HG02938 (cell line): ENCODE measurements at regions not wholly inside any gene's neighbourhood (a gene's known extent, or its start where the extent isn't known, plus 50 kb on each side); places are given as distances from the start of the nearest gene placed in this dataset.

Experiments used
- ATAC-seq: cut with Tn5 transposase; IDR thresholded peaks from one replicate; pipeline ENCODE4 v1.9.1; 2021; ENCODE audit warnings: mild to moderate bottlenecking, moderate library complexity; ENCODE audit not compliant: unreplicated experiment

DNA sequence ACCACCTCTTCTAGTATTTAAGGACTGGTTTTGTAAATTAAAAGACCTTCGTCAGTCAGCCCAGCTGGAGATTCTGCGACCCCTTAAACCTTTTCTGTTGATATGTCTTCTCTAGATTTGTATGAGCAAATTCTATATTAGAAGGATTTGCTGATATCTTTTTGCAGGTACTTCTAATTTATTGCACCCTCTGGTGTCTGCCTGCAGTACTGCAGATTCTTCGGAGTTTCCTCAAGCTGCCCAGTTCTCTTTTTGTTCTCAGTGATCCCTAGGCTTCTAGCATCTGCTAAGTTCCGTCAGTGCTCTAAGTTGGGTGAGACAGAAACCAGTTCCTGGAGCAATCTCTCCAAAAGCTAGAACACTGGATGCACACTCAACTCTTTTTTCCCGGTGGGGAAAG lies 545.2 kb downstream of the C4orf33 start:
- peak; percentile 77 for ATAC-seq

DNA sequence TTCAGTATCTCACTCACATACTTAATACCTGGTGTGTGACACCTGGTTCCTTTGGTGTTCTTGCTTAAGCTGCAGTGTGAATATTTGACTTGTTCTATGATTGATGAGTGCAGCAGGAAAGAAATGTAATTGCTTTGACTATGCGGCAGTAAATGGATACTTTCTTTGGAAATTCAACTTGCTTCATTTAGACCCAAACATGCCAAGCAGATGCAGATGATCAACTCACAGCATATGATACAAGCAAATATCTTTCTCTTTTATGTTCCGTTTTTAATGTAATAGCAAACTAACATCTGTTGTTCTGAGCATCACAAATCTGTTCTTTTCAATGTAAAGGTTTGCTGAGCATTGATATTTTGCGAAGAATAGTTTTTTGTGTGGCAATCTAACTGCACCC lies 549.5 kb downstream of the C4orf33 start:
- no peak for ATAC-seq

DNA sequence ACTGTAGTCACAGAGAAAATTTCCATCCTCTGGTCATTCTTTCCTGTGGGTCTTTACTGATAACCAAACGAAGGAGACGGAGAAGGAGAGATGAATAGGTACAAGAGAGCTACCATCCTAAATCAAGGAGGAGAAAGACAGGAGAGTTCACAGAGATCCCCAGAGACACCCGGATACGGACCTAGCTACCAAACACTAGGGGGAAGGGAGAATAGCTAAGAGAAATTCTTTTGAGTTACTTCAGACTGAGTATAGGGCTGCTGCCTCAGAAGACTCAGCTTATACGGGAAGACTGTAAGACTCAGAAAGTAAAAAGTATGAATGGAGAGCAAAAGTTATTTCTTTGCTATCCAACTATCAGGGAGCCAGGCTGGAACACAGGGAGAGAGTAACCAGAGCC lies 572.1 kb downstream of the C4orf33 start:
- ATAC-seq: no peak

DNA sequence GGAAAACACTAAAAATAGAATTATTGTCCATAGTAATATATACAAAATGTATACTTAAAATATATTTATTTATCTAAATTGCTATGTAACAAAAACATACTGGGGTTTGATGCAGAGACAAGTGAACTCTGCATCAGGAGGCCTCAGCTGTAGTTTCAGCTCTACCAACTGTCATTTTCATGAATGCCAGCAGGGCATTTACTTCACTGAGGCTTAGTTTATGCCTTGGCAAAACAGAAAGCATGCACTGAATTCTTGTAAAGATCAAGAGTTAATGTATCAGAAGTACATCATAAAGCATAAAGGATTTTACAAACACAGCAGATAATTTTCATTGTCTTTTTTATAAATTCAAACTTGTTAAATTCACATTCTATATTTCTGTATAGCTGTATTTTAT lies 577.0 kb downstream of the C4orf33 start:
- no peak for ATAC-seq

DNA sequence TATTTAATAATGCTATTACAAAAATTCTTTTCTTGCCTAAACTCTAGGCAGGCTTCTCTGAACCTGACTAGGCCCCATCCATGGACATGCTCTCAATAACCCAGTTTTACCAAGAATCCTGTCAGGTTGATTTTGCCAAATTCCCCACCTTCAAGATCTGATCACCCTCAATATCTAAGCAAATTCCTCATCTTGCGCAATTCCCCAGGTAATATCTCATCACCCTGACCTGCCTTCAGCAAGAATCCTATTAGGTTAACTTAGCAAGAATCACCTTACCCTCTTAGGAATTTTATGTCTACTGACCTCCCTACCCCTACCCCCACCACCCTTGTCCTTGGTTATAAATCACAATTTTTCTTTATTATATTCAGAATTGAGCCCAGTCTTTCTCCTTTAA lies 579.1 kb downstream of the C4orf33 start:
- ATAC-seq: no peak

DNA sequence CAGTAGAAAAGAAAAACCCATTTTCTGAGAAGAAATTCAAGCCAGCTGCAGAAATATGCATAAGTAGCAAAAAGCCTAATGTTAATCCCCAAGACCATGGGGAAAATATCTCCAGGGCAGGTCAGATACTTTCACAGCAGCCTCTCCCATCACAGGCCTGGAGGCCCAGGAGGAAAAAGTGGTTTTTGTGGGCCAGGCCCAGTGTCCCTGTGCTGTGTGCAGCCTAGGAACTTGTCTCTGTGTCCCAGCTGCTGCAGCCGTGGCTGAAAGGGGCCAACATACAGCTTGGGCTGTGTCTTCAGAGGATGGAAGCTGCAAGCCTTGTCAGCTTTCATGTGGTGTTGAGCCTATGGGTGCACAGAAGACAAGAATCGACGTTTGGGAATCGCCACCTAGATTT lies 581.0 kb downstream of the C4orf33 start:
- no peak for ATAC-seq

DNA sequence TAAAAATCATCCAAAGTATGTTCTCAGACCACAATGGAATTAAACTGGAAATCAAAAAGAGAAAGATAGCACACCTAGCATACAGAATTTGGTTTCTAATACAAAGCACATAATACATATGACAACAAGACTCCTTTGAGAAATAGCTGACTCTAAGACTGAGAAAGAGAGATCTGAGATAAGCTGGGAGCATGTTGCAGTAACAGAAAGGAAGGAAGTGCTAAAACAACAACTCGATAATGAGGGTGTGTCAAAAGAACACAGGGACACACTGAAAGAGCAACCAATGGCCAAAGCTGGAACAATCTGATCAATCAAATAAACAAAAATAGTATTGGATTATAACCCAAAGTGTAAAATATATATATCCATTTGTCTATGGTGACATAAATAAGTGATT lies 586.6 kb downstream of the C4orf33 start:
- no peak for ATAC-seq

DNA sequence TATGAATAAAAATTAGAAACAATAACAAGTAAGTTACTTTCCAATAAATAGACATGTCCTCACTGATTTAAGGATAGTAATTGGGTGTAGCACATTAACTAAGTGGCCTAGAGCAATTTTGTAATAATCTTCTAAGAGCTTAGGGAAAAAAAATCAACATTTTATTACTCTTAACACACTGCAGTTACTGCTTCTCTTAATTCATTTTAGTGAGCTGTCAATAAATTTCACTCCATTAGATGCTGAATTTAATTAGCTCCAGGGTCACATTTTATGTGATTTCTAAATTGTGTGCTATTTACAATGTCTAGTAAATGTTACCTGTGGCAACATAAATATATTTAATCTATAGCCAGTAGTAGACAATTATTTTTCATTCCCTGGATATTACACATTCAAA lies 612.0 kb downstream of the C4orf33 start:
- ATAC-seq: no peak

DNA sequence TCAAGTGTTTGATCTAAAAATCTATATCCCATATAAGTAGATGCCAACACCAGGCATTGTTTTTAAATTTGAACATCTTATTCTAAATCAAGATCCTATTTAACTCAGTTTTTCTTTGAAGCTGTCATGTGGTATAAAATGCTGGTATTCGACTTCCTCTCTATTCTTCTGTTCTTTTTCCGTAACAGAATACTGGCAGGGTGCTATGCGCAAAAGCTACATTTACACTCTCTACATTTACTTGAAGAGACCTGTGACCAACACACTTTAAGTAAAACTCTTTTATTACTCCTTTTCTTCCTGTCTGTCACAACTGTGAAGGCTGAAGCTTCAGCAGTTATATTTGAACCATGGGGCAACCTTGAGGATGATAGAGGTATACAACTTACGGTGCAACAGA lies 612.8 kb downstream of the C4orf33 start:
- ATAC-seq: no peak

DNA sequence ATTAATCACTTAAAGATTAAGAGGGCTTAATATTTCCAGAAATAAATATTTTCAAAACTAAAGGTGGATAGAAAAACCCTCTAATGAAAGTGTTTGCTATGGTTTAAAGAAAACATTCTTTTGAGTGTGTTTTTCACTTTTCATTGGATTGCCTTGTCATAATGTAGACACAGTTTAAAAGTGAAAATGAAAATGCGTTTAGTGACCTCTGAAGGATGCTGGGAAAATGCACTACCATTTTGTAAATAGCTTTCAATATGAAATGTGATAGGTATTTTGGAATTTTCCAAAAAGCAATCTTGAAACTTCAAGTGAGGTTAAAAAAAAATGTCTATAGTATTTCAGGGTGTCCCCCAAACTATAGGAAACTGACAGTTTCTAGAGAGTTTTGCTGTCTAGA lies 642.2 kb downstream of the C4orf33 start:
- no peak for ATAC-seq

DNA sequence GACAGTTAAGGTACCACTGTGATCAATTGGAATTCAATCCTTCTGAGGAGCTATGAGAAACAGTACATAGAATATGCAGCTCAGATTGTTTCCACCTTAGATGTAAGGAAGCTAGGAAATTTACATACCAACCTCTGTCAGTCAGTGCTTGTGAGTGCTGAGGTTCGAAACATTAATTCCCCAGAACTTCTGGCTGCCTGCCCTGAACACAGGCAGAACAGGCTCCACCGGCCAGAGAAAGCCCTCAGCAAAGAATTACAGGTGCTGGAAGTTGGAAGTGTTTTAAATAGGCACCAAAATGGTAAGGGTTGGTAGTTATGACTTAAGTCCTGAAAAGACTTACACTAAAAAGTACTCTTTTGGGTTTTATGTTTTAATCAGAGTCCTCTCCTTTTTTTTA lies 651.8 kb downstream of the C4orf33 start:
- ATAC-seq: no peak

DNA sequence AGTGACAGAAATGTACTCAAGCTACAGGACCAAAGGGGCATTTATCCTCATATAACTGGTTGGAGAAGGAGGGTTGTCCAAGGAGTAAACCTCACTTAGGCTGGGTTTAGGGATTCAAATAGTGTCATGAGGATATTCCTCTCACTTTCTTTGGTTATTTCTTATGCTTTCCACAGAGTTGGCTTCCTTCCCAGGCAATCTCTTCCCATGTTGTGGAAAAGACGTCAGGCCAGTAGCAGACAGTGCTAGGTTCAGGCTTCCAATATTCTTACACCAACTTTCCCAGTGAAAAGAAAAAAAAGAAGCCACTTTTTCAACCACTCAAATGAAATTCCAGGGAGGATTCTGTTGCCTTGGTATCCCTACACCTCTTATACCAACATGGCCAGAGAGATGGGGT lies 653.0 kb downstream of the C4orf33 start:
- ATAC-seq: no peak

DNA sequence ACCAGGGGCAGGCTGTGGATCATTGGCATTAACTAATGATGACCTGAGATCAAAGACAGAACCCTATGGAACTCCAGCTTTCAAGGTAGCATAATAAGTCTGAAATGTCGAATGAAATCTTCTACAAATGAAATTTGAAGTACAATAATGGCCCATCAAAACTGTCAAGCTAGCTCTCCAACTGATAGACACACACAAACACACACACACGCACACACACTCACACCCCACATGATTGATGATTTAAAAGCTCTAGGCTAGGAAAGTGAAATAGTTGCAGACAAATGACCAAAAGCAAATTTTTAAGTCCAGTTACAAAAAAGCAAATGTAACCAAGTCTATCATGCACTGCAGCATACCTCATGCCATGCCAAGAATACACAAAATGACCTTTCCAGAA lies 655.7 kb downstream of the C4orf33 start:
- no peak for ATAC-seq

DNA sequence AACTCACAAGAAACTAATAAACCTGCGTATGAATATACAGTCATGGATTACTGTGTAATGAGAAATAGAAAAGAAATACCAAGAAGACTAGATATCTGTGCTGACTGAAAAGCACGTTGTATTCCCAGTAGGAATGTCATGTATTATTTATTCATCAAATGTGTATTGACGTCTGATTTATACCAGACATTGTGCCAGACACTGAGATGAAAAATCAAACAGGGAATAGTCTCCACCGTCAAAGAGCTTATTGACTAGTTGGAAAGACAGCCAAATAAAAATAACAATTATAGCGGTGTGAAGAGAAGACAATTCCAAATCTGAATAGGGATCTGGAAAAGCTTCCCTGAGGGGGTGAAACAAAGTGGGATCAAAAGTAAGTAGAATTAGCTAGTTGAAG lies 687.6 kb downstream of the C4orf33 start:
- ATAC-seq: no peak

DNA sequence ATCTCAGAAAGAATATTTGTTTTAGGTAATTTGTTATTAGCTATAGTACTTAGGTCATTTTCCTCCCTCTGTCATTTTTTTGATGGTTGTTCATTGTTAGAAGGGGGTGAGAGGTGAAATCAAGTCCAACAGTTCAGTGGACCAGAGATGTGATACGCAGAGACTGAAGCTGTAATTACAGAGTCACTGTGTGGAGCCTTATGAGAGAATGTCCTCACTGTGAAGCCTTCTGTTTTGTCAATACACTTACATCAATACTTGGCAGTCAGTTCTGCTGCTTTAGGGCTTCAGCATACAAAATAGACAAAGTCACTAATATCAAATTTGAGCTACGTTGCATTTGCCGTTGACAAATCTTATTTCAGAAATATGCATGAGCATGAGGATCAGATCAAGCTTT lies 692.5 kb downstream of the C4orf33 start:
- no peak for ATAC-seq

DNA sequence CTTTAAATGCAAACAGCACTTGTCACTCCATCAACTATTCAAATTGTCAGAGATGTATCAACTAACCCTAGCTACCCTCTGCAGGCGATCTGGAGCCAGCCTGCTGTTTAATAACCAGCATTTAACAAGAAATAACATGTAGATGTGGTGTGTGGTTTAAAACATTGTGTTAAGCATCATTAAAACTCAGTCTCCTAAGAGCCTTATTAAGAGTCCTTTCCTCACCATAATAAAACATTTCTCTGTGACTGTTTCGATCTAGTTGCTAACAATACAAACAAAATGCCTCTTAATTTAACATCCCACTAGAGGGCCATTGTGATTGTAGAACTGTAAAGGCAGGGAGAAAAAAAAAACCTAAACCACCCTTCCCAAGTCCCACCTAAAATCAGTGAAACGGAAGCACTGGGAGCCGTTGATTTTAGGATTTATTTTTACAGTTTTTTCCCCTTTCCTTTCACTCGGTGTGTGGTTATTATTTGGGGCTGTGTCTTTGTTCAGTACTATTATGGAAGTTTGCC lies 708.6 kb downstream of the C4orf33 start:
- ATAC-seq: no peak

DNA sequence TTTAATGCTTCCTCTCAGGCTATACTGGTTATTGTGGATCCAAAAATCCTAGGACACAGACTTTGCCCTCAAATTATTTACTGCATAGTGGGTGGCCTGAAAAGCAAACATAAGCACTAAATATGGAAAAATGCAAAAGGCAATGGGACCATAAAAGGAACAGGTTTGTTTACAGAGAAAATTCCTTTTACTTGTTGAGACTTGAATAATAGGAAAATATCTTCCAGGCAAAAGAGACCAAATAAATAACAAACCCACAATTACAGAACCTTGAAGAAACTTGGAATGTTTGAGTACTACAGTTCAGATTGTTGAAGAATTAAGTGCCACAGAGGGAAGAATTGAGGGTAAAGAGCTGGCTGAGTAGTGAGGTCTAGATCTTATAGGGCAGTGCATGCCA lies 711.0 kb downstream of the C4orf33 start:
- no peak for ATAC-seq

DNA sequence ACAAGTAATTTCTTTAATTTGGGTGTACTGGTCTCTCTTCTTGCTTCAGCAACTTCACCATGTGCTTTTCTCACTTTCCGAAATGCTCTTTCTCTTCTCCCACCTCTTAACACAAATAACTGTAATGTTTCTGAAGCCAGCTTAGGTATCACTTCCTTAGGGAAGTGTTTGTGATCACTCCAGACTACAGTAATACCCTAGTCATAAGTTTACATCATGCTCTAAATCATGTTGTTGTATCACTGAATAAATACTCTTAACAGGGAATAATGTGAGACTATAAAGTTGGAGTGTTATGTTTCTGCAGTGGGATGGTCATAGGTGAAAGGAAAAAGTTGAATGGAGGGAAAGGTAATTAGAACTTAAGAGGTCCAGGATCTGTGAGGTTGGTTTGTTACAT lies 712.3 kb downstream of the C4orf33 start:
- ATAC-seq: no peak

DNA sequence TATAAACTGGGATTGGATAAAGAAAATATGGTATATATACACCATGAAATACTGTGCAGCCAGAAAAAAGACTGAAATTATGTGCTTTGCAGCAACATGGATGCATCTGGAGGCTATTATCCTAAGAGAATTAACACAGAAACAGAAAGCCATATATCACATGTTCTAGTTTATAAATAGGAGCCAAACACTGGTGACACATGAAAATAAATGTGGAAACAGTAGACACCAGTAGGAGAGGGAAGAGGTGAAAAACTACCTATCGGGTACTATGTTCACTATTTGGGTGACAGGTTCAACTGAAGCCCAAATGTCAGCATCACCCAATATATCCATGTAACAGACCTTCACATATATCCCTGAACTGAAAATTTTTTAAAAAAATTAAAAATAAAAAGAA lies 725.1 kb downstream of the C4orf33 start:
- no peak for ATAC-seq

DNA sequence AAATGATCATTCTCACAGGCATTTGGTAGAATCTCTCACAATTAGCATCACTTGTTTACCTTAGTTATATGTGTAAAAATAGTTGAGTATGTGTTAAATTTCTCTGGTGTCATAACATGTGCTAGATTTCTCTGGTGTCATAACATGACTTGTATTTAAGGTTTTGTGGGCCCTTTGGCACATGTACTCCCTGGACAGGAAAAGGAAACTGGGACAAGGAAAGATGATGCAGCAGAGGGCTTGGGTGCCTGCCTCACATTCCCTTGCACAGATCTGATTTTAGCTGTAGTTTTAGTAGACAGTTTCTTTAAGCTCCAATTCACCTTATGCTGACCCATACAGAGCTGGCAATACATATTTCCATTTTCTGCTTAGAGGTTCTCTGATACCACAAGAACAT lies 726.0 kb downstream of the C4orf33 start:
- ATAC-seq: no peak

DNA sequence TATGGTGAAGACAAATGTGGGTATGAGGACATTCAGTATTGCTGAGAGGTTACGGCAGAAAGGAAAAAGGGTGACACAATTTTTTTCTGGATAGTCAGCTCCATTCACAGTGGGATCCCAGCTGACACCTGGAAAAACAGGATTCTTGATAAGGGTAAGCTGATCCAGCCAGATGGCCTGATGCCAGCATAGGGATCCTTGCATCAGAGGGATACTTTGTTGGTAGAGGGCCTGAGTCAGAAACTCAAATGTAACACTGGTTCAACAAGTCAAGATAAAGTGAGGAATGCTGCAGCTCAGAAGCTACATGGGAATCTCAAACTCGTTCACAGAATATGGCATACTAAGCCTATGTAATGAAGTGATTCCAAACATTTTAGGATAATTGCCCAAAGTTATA lies 726.7 kb downstream of the C4orf33 start:
- ATAC-seq: no peak

DNA sequence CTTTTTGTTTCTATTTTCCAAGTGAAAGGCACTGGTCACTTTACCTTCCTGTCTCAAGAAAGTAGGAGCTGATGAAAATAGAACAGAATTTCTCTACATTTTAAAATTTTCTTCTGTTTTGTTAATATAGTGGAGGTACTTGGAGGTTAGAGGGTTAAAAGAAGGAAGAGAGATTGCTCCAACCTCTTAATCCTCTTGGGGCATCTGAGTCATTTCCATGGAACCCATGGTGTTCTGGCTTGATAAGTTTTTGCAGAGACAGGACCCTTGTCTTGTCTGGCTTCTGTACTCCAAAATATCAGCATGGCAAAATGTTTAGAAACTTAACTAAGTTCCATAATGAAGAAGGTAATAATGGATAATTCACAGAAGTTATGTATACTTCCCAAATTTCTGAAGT lies 727.2 kb downstream of the C4orf33 start:
- ATAC-seq: no peak

DNA sequence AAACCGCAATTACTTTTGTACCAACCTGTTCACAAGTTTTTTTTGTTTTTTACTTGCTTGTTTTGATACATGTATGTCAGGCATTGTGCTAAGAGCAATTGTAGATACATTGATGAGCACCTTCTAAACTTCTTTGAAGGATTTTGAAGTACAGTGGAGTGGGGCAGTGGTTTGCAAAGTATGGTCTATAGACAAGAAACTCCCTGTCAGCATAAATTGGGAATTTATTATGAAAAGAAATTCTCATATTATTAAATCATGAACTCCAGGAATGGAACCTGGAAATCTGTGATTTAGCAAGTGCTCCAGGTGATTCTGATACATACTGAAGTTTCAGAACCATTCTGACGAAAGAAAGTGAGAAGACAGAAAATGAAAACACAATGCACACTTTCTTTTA lies 733.4 kb downstream of the C4orf33 start:
- ATAC-seq: no peak

DNA sequence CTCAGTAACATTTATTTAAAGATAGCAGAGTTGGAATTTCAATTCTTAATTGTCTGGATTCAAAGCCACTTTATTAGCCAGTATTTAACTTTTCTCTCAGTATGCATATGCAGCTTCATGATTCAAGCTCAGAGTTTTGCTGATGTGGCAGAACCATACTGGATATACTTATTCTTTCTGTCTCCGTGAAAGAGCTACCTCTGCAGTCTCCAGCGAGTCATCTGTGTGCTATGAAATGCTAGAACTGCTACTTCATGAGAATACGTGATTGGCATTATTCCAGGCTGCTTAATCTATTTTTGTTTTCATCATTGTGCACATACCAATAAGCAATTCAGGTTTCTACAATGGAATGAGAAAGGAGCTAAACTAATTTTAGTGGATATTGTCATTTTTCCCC lies 743.7 kb downstream of the C4orf33 start:
- no peak for ATAC-seq
